Heart left ventricle (tissue), 13 donors: ENCODE measurements at regions not wholly inside any gene's neighbourhood (a gene's known extent, or its start where the extent isn't known, plus 50 kb on each side); places are given as distances from the start of the nearest gene placed in this dataset.

Source experiments
- POLR2A ChIP-seq, 2 donors: fragments of 450-650 bp; IDR thresholded peaks; one replicate each; pipeline ENCODE4 v1.6.1; 2017; ENCODE audit warnings: antibody characterized with exemption in 2 of 2, mild to moderate bottlenecking in 2 of 2, moderate library complexity in 2 of 2
- TF ChIP-seq, protein P1 (sequence below), 12 donors: fragments of 200-600 bp; sonication (generic) in 4 of 12; IDR thresholded peaks; one replicate each; pipeline versions ENCODE4 v1.5.0 to v1.8.0; 2018 to 2022; ENCODE audit warnings: antibody characterized with exemption in 12 of 12, mild to moderate bottlenecking in 5 of 12
- donor health status: ischemic (EF 13 %, LVEDD 7.1; RV severe dilation, severe dysfunction).
- donor health status: DM: no; HTN: yes; CAD: no.
- donor health status: DM: no; HTN: no; CAD: no.
- donor health status: ischemic (EF 25% LVEDD 6.9; RV normal size, moderate dysfunction).
- donor health status: ischemic (EF 25% LVEDD 5.7; RV mildly dilated, moderate dysfunction).
- donor health status: ischemic (EF 35%, LVEDD 5.7; RV mildly dilated, moderate dysfunction).
- donor health status: nonischemic (EF 11% LVEDD 7.7; RV severe dilation, severe dysfunction).
- donor health status: DM: yes; HTN: yes; CAD: no.
- donor health status: PGD.
- donor health status: ischemic (EF 29% LVEDD 5.4; RV normal size, mild dysfunction).
- donor health status: nonischemic (EF 23%, LVEDD 6.1; RV moderate dilation, normal function).

DNA sequence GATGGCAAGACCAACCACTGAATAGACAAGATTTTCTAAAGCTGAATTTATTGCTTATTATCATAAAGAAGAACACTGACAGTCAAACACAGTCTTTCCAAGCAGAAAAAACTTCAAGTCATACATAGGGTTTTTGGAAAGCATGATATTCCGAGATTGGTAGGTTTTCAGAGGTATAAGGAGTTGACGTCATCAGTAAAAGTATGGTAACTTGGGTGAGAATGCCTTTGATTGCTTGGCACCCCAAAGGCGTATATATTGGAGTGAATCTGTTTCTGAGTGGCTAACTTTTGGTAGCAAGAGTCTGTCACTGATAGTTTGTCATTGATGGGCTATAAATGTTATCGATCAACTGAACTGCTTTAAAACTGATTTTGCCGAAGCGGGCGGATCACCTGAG, 227.9 kb upstream of the CNTN4 start:
- TF ChIP-seq, protein P1, sequence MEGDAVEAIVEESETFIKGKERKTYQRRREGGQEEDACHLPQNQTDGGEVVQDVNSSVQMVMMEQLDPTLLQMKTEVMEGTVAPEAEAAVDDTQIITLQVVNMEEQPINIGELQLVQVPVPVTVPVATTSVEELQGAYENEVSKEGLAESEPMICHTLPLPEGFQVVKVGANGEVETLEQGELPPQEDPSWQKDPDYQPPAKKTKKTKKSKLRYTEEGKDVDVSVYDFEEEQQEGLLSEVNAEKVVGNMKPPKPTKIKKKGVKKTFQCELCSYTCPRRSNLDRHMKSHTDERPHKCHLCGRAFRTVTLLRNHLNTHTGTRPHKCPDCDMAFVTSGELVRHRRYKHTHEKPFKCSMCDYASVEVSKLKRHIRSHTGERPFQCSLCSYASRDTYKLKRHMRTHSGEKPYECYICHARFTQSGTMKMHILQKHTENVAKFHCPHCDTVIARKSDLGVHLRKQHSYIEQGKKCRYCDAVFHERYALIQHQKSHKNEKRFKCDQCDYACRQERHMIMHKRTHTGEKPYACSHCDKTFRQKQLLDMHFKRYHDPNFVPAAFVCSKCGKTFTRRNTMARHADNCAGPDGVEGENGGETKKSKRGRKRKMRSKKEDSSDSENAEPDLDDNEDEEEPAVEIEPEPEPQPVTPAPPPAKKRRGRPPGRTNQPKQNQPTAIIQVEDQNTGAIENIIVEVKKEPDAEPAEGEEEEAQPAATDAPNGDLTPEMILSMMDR (IDR thresholded peaks at IDR 0.05): no peak
- no peak for TF ChIP-seq POLR2A (IDR thresholded peaks at IDR 0.05)
